Loucy (cell line): ENCODE measurements at regions not wholly inside any gene's neighbourhood (a gene's known extent, or its start where the extent isn't known, plus 50 kb on each side); places are given as distances from the start of the nearest gene placed in this dataset.

Experiments
- CTCF ChIP-seq: fragments of 200-600 bp; sonication (generic); conservative IDR thresholded peaks from 2 replicates; pipeline ENCODE4 v1.5.1; 2014; ENCODE audit warnings: mild to moderate bottlenecking, antibody characterized with exemption, low read length
- EZH2phosphoT487 ChIP-seq: fragments of 200-600 bp; IDR thresholded peaks from 2 replicates; pipeline ENCODE4 v1.6.1; 2018; ENCODE audit warnings: antibody characterized with exemption, mild to moderate bottlenecking, moderate library complexity, borderline replicate concordance

GRCh38 chr2:97348265-97348664 is 235.3 kb downstream of the ANKRD36 start:
- no peak for TF ChIP-seq CTCF
- no peak for TF ChIP-seq EZH2phosphoT487
